ENCODE measurements at regions not wholly inside any gene's neighbourhood (a gene's known extent, or its start where the extent isn't known, plus 50 kb on each side); places are given as distances from the start of the nearest gene placed in this dataset.

- intact Hi-C loops (cut with micrococcal nuclease) (no loop called here), dilution Hi-C loops (cut with MboI; ENCODE audit: extremely low pct_ligation_motif_present, low sequenced_read_pairs) (no loop called here)
- no peaks in the 10 kb centered on the region for H4K20me1 ChIP-seq (replicated peaks; ENCODE audit: control insufficient read depth, extremely low read depth, insufficient read depth, low read length)
- no peaks in the 10 kb centered on the region for H3K79me2 ChIP-seq (ENCODE audit: control insufficient read depth, insufficient read depth, low read length)
- no peak overlapping the region for H3K27ac ChIP-seq (ENCODE audit: insufficient read depth, low read depth, low read length)
- ChIA-PET CTCF (interaction anchor here (1.0 to 1.5 kb wide), 2 partner anchors 15 to 28 kb away, joined by 4 to 5 read pairs; no protein-coding TSS in a partner anchor), POLR2A (no interaction called here)
- H3K9ac ChIP-seq (replicated peaks; ENCODE audit: extremely low read depth, insufficient read depth, low read length): no peak overlapping the region
- no peaks in the 10 kb centered on the region for H3K36me3 ChIP-seq (ENCODE audit: control insufficient read depth in 2 of 2, extremely low read depth in 1 of 2, insufficient read depth in 2 of 2, low read length in 2 of 2)
- H3K9me3 ChIP-seq (replicated peaks; ENCODE audit: control insufficient read depth, insufficient read depth, low read length): no peaks in the 10 kb centered on the region
- no peak overlapping the region for H3K4me3 ChIP-seq (replicated peaks in 1 of 3; ENCODE audit: insufficient read depth in 1 of 3, low read depth in 1 of 3, low read length in 3 of 3)
- no peak for FAIRE-seq
- H3K9me1 ChIP-seq (replicated peaks; ENCODE audit: control insufficient read depth, extremely low read depth, insufficient read depth, low read length): no peaks in the 10 kb centered on the region
- TF ChIP-seq MYC (IDR thresholded peaks at IDR 0.05; ENCODE audit: low read depth, low read length): no peak
- no TSS peak for BruUV-seq (replicated peaks)
- H3K27me3 ChIP-seq (ENCODE audit: control insufficient read depth in 2 of 2, insufficient read depth in 2 of 2, low read length in 2 of 2): no peaks in the 10 kb centered on the region
- no peak overlapping the region for H2AFZ ChIP-seq (ENCODE audit: low read depth, low read length)
- H3K4me1 ChIP-seq (ENCODE audit: control insufficient read depth, extremely low read depth, insufficient read depth, low read length): no peaks in the 10 kb centered on the region
- no peak for DNase-seq (ENCODE audit: low read depth, low spot score)
- no peak overlapping the region for H3K4me2 ChIP-seq (ENCODE audit: insufficient read depth, low read length)
These were observed 82.6 kb upstream of the ANK2 start for GRCh38 chr4:112966701-112967488.

DNA sequence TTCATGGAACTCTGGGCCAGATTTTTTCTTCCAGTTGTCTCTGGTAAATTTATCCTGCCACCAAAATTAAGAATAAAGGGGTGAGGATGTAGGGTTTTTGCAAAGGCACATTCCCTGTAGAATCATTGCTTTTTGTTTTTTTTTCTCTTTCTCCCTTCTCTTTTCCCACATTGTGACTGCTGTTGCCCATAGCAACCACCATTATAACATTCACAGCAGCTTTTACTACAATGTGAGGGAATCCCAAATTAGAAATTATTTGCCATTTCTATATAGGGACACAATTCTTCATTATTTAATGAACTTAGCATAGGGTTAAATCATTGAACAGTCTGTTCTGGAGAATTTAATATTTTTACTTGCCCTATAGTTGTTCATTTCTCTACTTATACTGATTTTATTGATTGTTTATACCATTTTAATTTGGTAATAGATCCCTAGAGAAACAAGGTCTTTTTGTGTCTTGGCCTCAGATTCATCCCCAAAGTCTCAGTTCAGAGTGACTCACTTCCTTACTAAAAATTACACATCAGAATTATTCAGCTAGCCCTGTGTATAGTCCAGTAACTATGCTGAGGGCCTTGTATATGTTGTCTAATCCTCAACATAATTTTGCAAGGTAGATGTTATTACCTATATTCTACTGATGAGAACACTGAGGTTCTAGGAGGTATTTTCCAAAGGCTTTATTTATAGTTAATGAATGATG, 80.8 kb upstream of the ANK2 start:
- H3K27ac ChIP-seq (ENCODE audit: insufficient read depth, low read depth, low read length): no peak overlapping the region

More for the DNA sequence above, 80.8 kb upstream of the ANK2 start:
- FAIRE-seq (no peak), DNase-seq (ENCODE audit: low read depth, low spot score) (no peak)
- POLR2A ChIA-PET: no interaction called here
- H3K9me3 ChIP-seq (replicated peaks; ENCODE audit: control insufficient read depth, insufficient read depth, low read length): no peaks in the 10 kb centered on the region
- no peak overlapping the region for H2AFZ ChIP-seq (ENCODE audit: low read depth, low read length)
- dilution Hi-C loops (cut with MboI; ENCODE audit: extremely low pct_ligation_motif_present, low sequenced_read_pairs) (no loop called here), intact Hi-C loops (cut with micrococcal nuclease) (no loop called here)
- CTCF ChIA-PET: interaction anchor here (0.9 to 1.0 kb wide), 2 partner anchors 17 to 206 kb away, joined by 3 to 6 read pairs; no protein-coding TSS in a partner anchor
- H3K27me3 ChIP-seq (ENCODE audit: control insufficient read depth in 2 of 2, insufficient read depth in 2 of 2, low read length in 2 of 2): no peaks in the 10 kb centered on the region
- H3K4me2 ChIP-seq (ENCODE audit: insufficient read depth, low read length): no peak overlapping the region
- H4K20me1 ChIP-seq (replicated peaks; ENCODE audit: control insufficient read depth, extremely low read depth, insufficient read depth, low read length): no peaks in the 10 kb centered on the region
- no peak for TF ChIP-seq EZH2 (IDR thresholded peaks at IDR 0.05; ENCODE audit: borderline replicate concordance, low read depth, low read length, severe bottlenecking)
- no peak for TF ChIP-seq JUN (IDR thresholded peaks at IDR 0.05; ENCODE audit: borderline replicate concordance, insufficient read depth, insufficient read length, low read depth)
- TF ChIP-seq POLR2AphosphoS5 (IDR thresholded peaks at IDR 0.05; ENCODE audit: insufficient read depth, low read depth, low read length): no peak
- no peak for TF ChIP-seq FOS (IDR thresholded peaks at IDR 0.05; ENCODE audit: borderline replicate concordance, insufficient read depth, low read length)
- TF ChIP-seq MYC (IDR thresholded peaks at IDR 0.05; ENCODE audit: low read depth, low read length): no peak
- no peak for TF ChIP-seq POLR2A (IDR thresholded peaks at IDR 0.05; ENCODE audit: low read depth, low read length)
- TF ChIP-seq GATA2 (IDR thresholded peaks at IDR 0.05; ENCODE audit: insufficient read depth, insufficient read length, low read depth, low read length): no peak
- no peak for TF ChIP-seq MAX (IDR thresholded peaks at IDR 0.05; ENCODE audit: insufficient read depth, insufficient read length)
- no peak for TF ChIP-seq CTCF (IDR thresholded peaks at IDR 0.05; ENCODE audit: extremely low read depth in 1 of 2, insufficient read depth in 1 of 2, low read depth in 1 of 2, low read length in 2 of 2)
- no peak overlapping the region for H3K9ac ChIP-seq (replicated peaks; ENCODE audit: extremely low read depth, insufficient read depth, low read length)
- no peaks in the 10 kb centered on the region for H3K9me1 ChIP-seq (replicated peaks; ENCODE audit: control insufficient read depth, extremely low read depth, insufficient read depth, low read length)
- H3K36me3 ChIP-seq (ENCODE audit: control insufficient read depth in 2 of 2, extremely low read depth in 1 of 2, insufficient read depth in 2 of 2, low read length in 2 of 2): no peaks in the 10 kb centered on the region
- no peaks in the 10 kb centered on the region for H3K79me2 ChIP-seq (ENCODE audit: control insufficient read depth, insufficient read depth, low read length)
- no peak overlapping the region for H3K4me3 ChIP-seq (replicated peaks in 1 of 3; ENCODE audit: insufficient read depth in 1 of 3, low read depth in 1 of 3, low read length in 3 of 3)
- H3K4me1 ChIP-seq (ENCODE audit: control insufficient read depth, extremely low read depth, insufficient read depth, low read length): no peaks in the 10 kb centered on the region
- no TSS peak for BruUV-seq (replicated peaks)
